ENCODE measurements at regions not wholly inside any gene's neighbourhood (a gene's known extent, or its start where the extent isn't known, plus 50 kb on each side); places are given as distances from the start of the nearest gene placed in this dataset.
A peak's percentile ranks its signal among the peaks of the same experiment; 100 is the strongest.

DNA sequence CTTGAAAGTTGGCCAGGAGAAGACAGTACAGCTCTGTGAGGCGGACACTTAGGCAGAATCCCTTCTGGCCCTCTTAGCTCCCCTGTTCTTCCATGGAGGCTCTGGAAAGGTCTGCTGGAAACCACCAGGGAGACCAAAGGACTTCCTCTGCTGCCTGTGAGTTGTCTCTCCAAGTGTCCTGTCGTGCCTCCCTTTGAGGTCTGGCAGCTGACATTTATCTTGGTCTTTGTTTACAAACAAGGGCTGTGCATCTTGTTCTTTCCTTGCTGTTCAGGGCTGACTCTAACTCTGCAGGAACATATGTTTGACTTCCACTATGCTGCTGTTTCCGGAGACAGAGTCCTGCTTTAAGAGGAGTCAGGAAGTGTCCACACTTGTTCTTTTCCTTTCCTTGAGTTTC lies 159.9 kb upstream of the FRMD6 start:
- TF ChIP-seq POLR2AphosphoS5 (IDR thresholded peaks at IDR 0.05) (peak in 2 of 4 donors; percentile 30 to 67), POLR2A (IDR thresholded peaks at IDR 0.05) (no peak), EP300 (IDR thresholded peaks at IDR 0.05) (no peak)
- TF ChIP-seq, protein P1, sequence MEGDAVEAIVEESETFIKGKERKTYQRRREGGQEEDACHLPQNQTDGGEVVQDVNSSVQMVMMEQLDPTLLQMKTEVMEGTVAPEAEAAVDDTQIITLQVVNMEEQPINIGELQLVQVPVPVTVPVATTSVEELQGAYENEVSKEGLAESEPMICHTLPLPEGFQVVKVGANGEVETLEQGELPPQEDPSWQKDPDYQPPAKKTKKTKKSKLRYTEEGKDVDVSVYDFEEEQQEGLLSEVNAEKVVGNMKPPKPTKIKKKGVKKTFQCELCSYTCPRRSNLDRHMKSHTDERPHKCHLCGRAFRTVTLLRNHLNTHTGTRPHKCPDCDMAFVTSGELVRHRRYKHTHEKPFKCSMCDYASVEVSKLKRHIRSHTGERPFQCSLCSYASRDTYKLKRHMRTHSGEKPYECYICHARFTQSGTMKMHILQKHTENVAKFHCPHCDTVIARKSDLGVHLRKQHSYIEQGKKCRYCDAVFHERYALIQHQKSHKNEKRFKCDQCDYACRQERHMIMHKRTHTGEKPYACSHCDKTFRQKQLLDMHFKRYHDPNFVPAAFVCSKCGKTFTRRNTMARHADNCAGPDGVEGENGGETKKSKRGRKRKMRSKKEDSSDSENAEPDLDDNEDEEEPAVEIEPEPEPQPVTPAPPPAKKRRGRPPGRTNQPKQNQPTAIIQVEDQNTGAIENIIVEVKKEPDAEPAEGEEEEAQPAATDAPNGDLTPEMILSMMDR (IDR thresholded peaks at IDR 0.05), result no peak
- WGBS, 2 donors, result 65 to 70% methylated on average over 3 of the region's 3 CpGs
- H3K36me3 ChIP-seq, result no peaks in the 10 kb centered on the region
- no peak overlapping the region for H3K4me3 ChIP-seq
- H3K27me3 ChIP-seq, result no peaks in the 10 kb centered on the region
- peaks cover 0 to 40% (median 22%) of the 10 kb centered on the region in 4 donors for H3K4me1 ChIP-seq
- peaks cover 0 to 2% (median 0%) of the 10 kb centered on the region in 4 donors for H3K9me3 ChIP-seq
- H3K27ac ChIP-seq, result peak overlapping the region in 2 of 4 donors; percentile 42 to 65
- intact Hi-C loops (cut with DNase I), result no loop called here
- DNase-seq, result no peak

DNA sequence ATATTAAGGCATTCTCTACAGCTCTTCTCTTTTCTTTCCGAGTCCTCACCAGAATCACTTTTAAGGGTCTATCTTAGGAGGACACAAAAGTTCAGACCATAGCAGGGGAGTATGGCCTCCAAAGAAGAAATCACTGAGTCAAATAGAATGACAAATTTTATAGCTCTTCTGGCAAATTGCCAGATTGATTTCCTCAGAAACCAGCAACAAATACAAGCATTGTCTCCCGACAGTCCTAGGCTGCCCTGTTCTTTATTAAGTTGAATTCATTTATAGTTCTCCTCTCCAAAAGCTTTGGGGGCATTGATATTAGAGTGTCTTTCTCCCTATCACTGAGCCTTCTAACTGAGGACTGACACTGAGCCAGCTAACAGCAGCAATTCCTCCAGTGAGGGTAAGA lies 156.4 kb upstream of the FRMD6 start:
- DNase-seq, result no peak
- Histone ChIP-seq H3K36me3 (no peaks in the 10 kb centered on the region), H3K27me3 (no peaks in the 10 kb centered on the region), H3K4me3 (no peak overlapping the region), H3K27ac (no peak overlapping the region), H3K9me3 (peaks cover 0 to 2% (median 0%) of the 10 kb centered on the region in 4 donors), H3K4me1 (peaks cover 0 to 19% (median 15%) of the 10 kb centered on the region in 4 donors)
- intact Hi-C loops (cut with DNase I), result no loop called here
- 79 to 88% methylated on average over 2 of the region's 2 CpGs for WGBS, 2 donors
- TF ChIP-seq EP300 (IDR thresholded peaks at IDR 0.05) (no peak), POLR2AphosphoS5 (IDR thresholded peaks at IDR 0.05) (no peak), POLR2A (IDR thresholded peaks at IDR 0.05) (no peak)
- TF ChIP-seq, protein P1 (IDR thresholded peaks at IDR 0.05), result no peak

DNA sequence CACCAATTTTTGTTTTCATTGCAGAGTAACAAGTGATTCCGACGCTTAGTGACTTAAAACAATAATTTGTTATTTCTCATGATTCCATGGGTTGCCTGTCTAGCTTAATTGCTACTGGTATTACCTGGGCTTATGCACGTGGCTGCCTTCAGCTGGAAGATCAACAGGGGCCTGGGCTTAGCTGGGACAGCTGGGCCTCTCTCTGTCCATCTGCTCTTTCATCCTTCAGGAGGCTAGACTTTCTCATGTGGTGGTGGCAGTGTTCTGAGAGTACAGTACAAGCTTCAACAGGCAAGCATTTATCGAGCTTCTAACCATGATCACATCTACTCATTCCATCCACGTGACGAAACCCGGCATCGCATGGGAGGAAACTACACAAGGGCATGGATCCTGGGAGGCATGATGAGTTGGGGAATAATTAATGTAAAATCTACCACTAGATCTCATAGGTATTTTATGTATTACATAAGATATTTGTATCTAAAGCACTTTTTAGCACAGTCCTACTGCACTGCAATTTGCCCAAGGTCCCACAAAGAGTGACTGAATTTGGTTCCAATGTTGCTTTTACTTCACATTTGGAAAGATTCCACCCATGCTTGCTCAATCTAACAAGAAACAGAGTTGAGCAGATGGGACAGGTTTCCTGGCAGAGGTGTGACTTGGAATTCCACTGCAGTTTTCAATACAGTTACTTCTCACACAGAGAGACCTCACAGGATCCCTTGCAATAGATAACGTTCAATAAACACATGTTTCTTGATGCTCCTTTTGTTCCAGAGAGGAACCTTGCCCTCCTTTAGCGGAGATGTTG lies 153.1 kb upstream of the FRMD6 start:
- intact Hi-C loops (cut with DNase I), result no loop called here
- H3K4me1 ChIP-seq, result no peaks in the 10 kb centered on the region
- 83 to 85% methylated on average over 10 of the region's 10 CpGs for WGBS, 2 donors

DNA sequence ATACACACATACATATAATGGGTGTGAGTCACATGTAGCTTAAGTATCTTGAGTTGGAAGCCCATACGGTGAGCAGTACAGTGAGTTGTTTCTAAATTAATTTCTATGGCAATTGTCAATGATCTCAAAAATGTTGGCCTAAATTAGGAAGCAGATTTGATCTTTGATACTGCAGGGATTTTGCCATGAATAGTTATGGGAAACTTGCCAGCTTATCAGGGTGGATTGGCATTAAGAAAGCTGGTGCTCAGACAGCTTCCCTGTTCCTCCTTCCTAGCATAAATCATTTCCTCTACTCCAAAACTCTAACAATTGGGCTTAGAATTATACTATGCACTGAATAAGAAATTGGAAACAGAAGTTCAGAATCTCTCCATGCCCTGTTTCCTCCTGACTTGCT lies 150.9 kb upstream of the FRMD6 start:
- Histone ChIP-seq H3K27ac (no peak overlapping the region), H3K4me1 (peaks cover 0 to 6% (median 3%) of the 10 kb centered on the region in 4 donors), H3K9me3 (peaks cover 0 to 2% (median 0%) of the 10 kb centered on the region in 4 donors), H3K4me3 (no peak overlapping the region), H3K36me3 (no peaks in the 10 kb centered on the region), H3K27me3 (no peaks in the 10 kb centered on the region)
- DNase-seq, result no peak
- TF ChIP-seq POLR2AphosphoS5 (IDR thresholded peaks at IDR 0.05), result no peak
- TF ChIP-seq, protein P1 (IDR thresholded peaks at IDR 0.05), result no peak
- TF ChIP-seq POLR2A (IDR thresholded peaks at IDR 0.05), result no peak
- no peak for TF ChIP-seq EP300 (IDR thresholded peaks at IDR 0.05)
- WGBS, 2 donors, result 53 to 90% methylated on average over 1 of the region's 1 CpG
- intact Hi-C loops (cut with DNase I), result no loop called here

More for the DNA sequence above, 153.1 kb upstream of the FRMD6 start:
- peaks cover 0 to 2% (median 0%) of the 10 kb centered on the region in 4 donors for H3K9me3 ChIP-seq
- no peak overlapping the region for H3K27ac ChIP-seq
- no peak for TF ChIP-seq EP300 (IDR thresholded peaks at IDR 0.05)
- peak in 1 of 4 donors; percentile 13 for TF ChIP-seq POLR2AphosphoS5 (IDR thresholded peaks at IDR 0.05)
- DNase-seq, result peak; percentile 68
- H3K4me3 ChIP-seq, result no peak overlapping the region
- no peaks in the 10 kb centered on the region for H3K27me3 ChIP-seq
- H3K36me3 ChIP-seq, result no peaks in the 10 kb centered on the region

GRCh38 chr14:51501746-51502145 lies 150.0 kb upstream of the FRMD6 start:
- Histone ChIP-seq H3K4me3 (no peak overlapping the region), H3K9me3 (no peaks in the 10 kb centered on the region), H3K27me3 (no peaks in the 10 kb centered on the region), H3K36me3 (no peaks in the 10 kb centered on the region), H3K27ac (no peak overlapping the region), H3K4me1 (peaks cover 0 to 6% (median 3%) of the 10 kb centered on the region in 4 donors)
- TF ChIP-seq POLR2A (IDR thresholded peaks at IDR 0.05) (no peak), POLR2AphosphoS5 (IDR thresholded peaks at IDR 0.05) (no peak), EP300 (IDR thresholded peaks at IDR 0.05) (no peak)
- TF ChIP-seq, protein P1 (IDR thresholded peaks at IDR 0.05), result no peak
- DNase-seq, result no peak
- intact Hi-C loops (cut with DNase I), result no loop called here

Measured in sigmoid colon (tissue), 6 donors.